Esophagus muscularis mucosa (tissue), 3 donors: ENCODE measurements at regions not wholly inside any gene's neighbourhood (a gene's known extent, or its start where the extent isn't known, plus 50 kb on each side); places are given as distances from the start of the nearest gene placed in this dataset.

Source experiments
- CTCF ChIP-seq, 3 experiments: fragments of 200-600 bp in 2 of 3; fragments of 450-650 bp in 1 of 3; sonication (generic) in 2 of 3; IDR thresholded peaks; one replicate each; pipeline ENCODE4 v1.5.1; 2017 to 2019; ENCODE audit warnings: antibody characterized with exemption in 3 of 3, mild to moderate bottlenecking in 2 of 3, moderate library complexity in 1 of 3
- POLR2AphosphoS5 ChIP-seq, 2 donors: sonication (generic); formaldehyde crosslinking; IDR thresholded peaks; one replicate each; pipeline ENCODE4 v1.6.1; 2017; ENCODE audit warnings: antibody characterized with exemption in 2 of 2

GRCh38 chr16:63201851-63202250, 1165.6 kb upstream of the CDH8 start:
- TF ChIP-seq CTCF (IDR thresholded peaks at IDR 0.05) (no peak), POLR2AphosphoS5 (IDR thresholded peaks at IDR 0.05) (no peak)
